Stimulated activated CD8-positive, alpha-beta memory T cell treated with anti-CD3 and anti-CD28 coated beads, Interleukin-7, amount 100 ng/mL, for 48 hours (primary cell): ENCODE measurements at regions not wholly inside any gene's neighbourhood (a gene's known extent, or its start where the extent isn't known, plus 50 kb on each side); places are given as distances from the start of the nearest gene placed in this dataset.
"Not testable (repeated sequence)": the region's sequence is repeated elsewhere in the genome, so short reads cannot be mapped to it uniquely, and the experiment has no call there.

ENCODE experiments used
- DNase-seq, 2 donors: peaks; one replicate each; pipeline ENCODE4 v3.0.0-alpha.2; 2020; ENCODE audit warnings: low read depth in 1 of 2; ENCODE audit errors: extremely low read depth in 1 of 2

- DNase-seq, result peak in 1 of 2 donors; percentile 29
Measured at GRCh38 chr6:114989279-114989964, 646.6 kb upstream of the HS3ST5 start.

DNA sequence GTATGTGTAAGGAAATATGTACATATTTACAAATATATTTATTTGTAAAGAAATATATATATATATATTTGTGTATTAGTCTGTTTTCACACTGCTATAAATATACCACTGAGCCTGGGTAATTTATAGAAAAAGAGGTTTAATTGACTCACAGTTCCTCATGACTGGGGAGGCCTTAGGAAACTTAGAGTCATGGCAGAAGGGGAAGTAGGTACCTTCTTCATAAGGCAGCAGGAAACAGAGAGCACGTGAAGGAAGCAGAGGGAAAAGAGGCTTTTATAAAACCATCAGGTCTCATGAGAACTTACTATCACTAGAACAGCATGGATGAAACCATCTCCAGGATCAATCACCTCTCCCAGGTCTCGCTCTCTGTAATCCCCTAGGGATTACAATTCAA lies 644.5 kb upstream of the HS3ST5 start:
- DNase-seq, result no peak

DNA sequence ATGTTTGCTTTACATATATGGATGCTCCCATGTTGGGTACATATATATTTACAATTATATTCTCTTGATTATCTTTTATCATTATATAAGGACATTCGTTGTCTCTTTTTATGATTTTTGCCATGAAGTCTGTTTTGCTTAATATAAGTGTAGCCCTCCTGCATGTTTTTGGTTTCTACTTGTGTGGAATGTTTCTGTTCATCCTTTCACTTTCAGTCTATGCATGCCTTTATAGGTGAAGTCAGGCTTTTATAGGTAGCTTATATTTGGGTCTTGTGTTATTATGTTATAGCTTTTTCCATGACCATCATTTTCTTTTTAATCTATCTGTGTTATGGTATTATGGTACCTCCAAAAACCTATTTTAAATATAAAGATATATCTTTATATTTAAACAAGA lies 612.5 kb upstream of the HS3ST5 start:
- no peak for DNase-seq

DNA sequence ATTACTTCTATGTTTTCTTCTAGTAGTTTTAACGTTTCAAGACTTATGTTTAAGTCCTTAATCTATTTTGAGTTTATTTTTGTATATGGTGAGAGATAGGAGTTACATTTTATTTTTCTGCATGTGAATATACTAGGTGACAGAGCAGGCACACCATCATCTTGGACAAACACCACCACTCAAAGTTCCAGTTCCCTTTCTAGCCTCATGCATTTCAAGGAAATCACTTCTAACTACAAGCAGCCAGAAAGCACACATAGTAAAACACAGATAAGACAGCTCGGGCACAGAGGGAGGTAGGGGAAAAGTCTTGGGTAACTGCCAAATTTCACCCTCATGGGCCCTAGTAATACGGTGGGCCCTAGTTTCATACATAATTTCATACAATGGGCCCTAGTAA lies 609.4 kb upstream of the HS3ST5 start:
- DNase-seq, result no peak

GRCh38 chr6:114945392-114945791 lies 602.6 kb upstream of the HS3ST5 start:
- no peak for DNase-seq

DNA sequence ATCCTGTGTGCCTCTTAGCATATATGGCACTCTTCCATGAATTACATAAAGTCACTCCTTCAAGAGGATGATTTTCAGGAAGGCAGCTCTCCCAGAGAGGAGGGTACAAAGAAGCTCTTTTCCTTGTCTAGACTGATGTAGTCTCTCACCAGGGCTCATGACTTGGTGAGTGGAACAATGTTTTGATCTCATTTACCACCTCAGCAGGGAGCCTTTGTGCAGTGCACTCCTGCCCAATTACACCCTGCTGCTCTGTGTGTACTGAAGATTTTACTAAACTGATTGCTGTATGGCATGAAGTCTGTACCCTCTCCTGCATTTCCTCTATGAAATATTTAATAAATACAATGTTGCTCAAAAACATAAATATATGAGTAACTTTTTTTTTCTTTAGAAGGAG lies 598.3 kb upstream of the HS3ST5 start:
- no peak for DNase-seq

GRCh38 chr6:114940181-114940580 lies 597.4 kb upstream of the HS3ST5 start:
- DNase-seq, result no peak

DNA sequence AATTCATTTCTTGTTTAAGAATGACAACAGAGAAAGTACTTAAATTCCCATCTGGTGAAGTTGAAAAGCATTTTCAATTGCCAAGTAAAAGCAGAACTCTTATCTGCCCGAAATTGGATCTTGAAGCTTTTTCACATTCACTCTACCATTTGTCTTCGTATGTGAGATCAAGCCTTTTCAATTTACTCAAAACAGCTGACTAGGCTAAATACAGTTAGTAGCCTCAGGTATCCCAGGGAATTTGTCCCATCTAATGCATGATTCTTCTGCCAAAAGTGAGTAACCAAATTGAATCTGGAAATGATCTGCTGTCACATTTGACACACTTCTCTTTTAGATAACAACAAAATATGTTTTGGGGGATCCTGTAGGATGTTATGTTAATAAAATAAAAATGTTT lies 596.8 kb upstream of the HS3ST5 start:
- DNase-seq, result no peak

- DNase-seq, result no peak
Measured at GRCh38 chr6:114936080-114936479, 593.3 kb upstream of the HS3ST5 start.

- no peak for DNase-seq
Measured at GRCh38 chr6:114934079-114934478, 591.3 kb upstream of the HS3ST5 start.

GRCh38 chr6:114928731-114929130 lies 585.9 kb upstream of the HS3ST5 start:
- DNase-seq, result not testable (repeated sequence)

- no peak for DNase-seq
Measured at GRCh38 chr6:114906096-114906495, 563.3 kb upstream of the HS3ST5 start.

GRCh38 chr6:114897536-114897935 lies 554.7 kb upstream of the HS3ST5 start:
- DNase-seq, result no peak

DNA sequence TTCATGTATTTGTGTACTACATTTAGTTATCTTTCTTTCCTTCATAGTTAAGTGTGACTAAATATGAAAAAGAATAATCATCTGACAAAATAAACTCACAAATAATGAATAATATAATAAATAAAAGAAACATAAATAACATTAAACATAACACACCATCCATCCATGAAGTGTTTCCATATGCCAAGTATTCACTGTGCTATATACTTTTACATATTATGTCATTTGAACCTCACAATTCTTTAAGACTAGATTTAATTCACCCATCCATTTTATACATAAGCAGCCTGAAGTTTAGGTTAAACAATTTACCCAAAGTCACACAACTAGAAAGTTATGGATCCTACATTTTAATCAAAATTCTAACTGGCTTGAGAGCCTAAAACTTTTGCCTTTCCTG lies 549.4 kb upstream of the HS3ST5 start:
- no peak for DNase-seq

GRCh38 chr6:114888241-114888640 lies 545.4 kb upstream of the HS3ST5 start:
- no peak for DNase-seq

GRCh38 chr6:114886670-114887436 lies 544.0 kb upstream of the HS3ST5 start:
- no peak for DNase-seq

DNA sequence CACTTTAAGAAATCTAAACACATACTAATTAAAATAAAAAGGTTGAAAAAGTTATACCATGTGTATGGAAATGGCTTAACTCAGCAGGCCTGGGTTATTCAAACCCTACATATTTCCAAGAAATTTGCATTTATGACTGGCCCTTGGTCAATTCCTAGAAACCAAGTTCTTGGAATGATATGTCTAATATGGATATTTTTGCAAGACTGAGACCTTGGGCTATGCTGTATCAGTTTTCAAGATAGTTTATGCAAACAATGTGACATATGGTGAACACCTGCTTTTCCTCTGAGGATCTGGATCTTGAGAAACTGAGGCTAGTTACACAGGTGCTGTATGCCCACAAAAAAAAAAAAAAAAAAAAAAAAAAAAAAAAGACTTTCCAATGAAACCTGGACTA lies 536.9 kb upstream of the HS3ST5 start:
- DNase-seq, result no peak

DNA sequence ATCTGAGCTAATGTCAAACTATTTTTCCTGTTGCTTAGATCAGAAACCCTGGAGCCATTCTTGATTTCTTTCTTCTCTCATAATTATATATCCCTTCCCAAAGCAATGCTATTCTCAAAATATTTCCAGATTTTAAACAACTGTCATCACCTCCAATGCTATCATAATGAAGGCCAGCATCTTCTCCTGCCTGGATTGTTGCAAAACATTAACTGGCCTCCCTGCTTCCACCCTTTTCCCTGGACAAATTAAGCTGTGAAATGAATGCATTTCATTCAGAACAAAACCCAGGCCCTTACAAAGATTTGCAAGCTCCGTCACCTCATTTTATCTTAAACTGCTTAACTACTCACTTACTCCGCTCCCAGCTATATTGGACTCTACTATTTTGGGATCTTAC lies 535.3 kb upstream of the HS3ST5 start:
- no peak for DNase-seq

- DNase-seq, result no peak
Measured at GRCh38 chr6:114874410-114874809, 531.6 kb upstream of the HS3ST5 start.

- not testable (repeated sequence) for DNase-seq
Measured at GRCh38 chr6:114865506-114865905, 522.7 kb upstream of the HS3ST5 start.

- no peak for DNase-seq
Measured at GRCh38 chr6:114863610-114864009, 520.8 kb upstream of the HS3ST5 start.

DNA sequence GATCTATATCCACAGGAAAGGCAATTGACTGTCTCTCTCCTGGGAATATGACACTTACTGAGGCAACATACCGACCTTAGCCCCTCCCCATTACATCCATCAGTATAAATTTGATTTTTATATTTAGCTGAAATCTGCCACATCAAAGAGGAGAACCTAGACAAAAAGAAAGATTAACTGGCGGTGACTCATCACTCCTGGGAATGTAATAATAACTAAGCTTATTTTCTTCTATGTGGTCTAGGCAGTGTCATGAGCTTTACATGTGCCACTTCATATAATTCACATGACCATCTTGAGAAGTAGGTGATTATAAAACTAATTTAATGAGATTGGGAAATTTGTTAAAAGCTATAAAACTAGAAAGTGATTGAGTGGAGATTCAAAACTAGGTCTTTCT lies 520.0 kb upstream of the HS3ST5 start:
- no peak for DNase-seq

GRCh38 chr6:114862064-114862463 lies 519.2 kb upstream of the HS3ST5 start:
- no peak for DNase-seq
